HG03139 (cell line): ENCODE measurements at regions not wholly inside any gene's neighbourhood (a gene's known extent, or its start where the extent isn't known, plus 50 kb on each side); places are given as distances from the start of the nearest gene placed in this dataset.

ENCODE experiments used
- ATAC-seq: cut with Tn5 transposase; IDR thresholded peaks from one replicate; pipeline ENCODE4 v1.9.1; 2021; ENCODE audit not compliant: unreplicated experiment

GRCh38 chr3:187925326-187925725 lies 180.1 kb upstream of the BCL6 start:
- ATAC-seq = no peak

- no peak for ATAC-seq
These were observed 181.4 kb upstream of the BCL6 start for GRCh38 chr3:187926620-187927019.

GRCh38 chr3:187927565-187927964 lies 182.3 kb upstream of the BCL6 start:
- no peak for ATAC-seq

GRCh38 chr3:187929112-187929816 lies 184.0 kb upstream of the BCL6 start:
- ATAC-seq = no peak

GRCh38 chr3:187930021-187930420 lies 184.8 kb upstream of the BCL6 start:
- ATAC-seq = no peak

GRCh38 chr3:187931101-187931500 lies 185.8 kb upstream of the BCL6 start:
- no peak for ATAC-seq

GRCh38 chr3:187931770-187932278 lies 186.6 kb upstream of the BCL6 start:
- ATAC-seq = no peak

GRCh38 chr3:187932530-187932929 lies 187.3 kb upstream of the BCL6 start:
- ATAC-seq = no peak

- ATAC-seq = peak; percentile 93
These were observed 190.4 kb upstream of the BCL6 start for GRCh38 chr3:187935623-187936156.

GRCh38 chr3:187936676-187937075 lies 191.4 kb upstream of the BCL6 start:
- ATAC-seq = no peak

- ATAC-seq = no peak
These were observed 194.6 kb upstream of the BCL6 start for GRCh38 chr3:187939891-187940290.

GRCh38 chr3:187941135-187941847 lies 196.0 kb upstream of the BCL6 start:
- no peak for ATAC-seq

GRCh38 chr3:187941848-187942194 lies 196.6 kb upstream of the BCL6 start:
- ATAC-seq = no peak

- no peak for ATAC-seq
These were observed 197.5 kb upstream of the BCL6 start for GRCh38 chr3:187942658-187943241.

- ATAC-seq = no peak
These were observed 198.6 kb upstream of the BCL6 start for GRCh38 chr3:187943677-187944389.

GRCh38 chr3:187944390-187945179 lies 199.3 kb upstream of the BCL6 start:
- no peak for ATAC-seq

- ATAC-seq = no peak
These were observed 200.1 kb upstream of the BCL6 start for GRCh38 chr3:187945374-187945773.

- ATAC-seq = no peak
These were observed 201.0 kb upstream of the BCL6 start for GRCh38 chr3:187946163-187946691.

GRCh38 chr3:187946981-187947380 lies 201.7 kb upstream of the BCL6 start:
- no peak for ATAC-seq
